ENCODE measurements at regions not wholly inside any gene's neighbourhood (a gene's known extent, or its start where the extent isn't known, plus 50 kb on each side); places are given as distances from the start of the nearest gene placed in this dataset.

DNA sequence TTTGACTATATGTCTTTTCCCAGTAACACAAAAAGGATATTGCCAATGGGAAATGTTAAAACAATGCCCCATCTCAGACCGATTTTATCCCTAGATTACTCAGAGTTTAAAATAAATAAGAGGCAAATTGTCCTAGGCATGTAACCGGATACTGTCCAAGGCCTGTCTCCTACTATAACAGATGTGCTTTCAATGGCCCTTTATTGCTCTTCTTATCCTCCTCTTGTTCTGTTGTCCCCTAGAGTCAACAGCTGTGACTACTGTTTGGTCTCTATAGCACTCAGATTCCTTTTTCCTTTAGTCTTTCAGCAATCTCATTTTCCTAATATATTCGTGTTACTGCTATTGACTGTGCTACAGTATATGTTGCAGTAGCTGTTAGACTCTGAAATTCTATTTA is 66.8 kb upstream of the PLS3 start:
- DNase-seq = no peak

DNA sequence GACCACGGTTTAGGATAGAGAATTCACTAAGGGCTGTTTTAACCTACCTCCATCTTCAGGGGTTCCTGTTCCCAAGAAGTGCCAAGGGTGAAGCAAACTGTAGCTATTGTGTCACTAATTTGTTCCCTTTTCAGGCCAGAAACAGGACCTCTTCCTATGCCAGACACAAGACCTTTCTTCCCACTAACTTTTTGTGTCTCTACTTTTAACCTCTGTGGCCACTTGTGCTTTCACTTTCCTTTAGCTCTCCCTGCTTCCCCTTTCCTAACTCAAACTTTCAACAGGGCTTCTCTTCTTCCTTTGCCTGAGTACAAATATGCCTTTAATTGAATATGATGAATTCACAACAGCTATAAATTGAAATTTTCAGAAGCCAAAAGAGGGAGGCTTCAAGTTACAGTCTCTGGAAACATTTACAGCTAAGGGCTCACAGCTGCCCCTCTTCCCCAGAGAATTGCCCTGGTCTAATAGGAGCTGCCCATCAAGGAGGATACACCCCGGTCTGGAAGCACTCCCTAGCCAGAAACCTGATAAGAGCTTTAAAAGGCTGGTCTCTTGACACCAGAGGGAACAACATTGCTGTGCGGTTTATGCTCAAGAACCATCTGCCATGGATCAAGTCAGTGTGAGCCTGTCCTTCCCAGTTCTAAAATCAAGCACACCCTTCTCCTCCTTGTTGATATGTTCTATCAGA is 61.7 kb upstream of the PLS3 start:
- peak; percentile 39 to 75 (median 66) for DNase-seq

DNA sequence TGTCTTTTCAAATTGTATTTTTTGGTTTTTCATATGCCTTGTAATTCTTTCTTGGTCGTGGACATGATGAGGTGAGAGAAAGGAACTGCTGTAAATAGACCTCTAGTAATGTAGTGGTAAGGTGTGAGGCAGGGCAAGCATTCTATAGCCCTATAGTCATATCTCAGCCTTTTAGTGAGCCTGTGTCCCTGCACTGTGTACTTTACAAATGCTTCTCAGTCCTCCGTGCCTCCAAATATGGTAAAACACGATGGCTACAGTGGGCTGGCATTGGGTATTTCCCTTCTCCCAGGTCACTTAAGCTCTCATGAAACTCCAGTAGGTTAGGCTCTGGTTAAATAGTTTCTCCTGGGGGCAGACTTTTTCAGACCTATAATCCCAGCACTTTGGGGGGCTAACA is 57.9 kb upstream of the PLS3 start:
- no peak for DNase-seq

DNA sequence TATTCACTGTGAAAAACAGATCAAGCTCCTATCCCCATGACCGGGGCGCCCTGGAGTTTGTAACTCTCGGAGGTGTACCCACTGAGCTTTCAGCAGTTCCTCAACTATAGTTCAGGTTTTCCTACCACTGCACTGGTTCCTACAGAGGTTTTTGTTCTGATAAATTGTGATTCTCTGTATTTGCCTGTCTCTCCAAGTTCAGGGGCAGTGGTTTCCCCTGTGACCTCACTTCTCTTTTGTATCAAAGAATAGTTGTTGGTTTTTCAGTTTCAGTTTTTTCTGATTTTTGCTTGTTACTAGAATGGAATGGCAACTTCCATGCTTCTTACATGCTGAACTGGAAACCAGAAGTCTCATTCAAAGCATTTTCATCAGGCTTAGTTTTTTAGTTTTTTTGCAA is 56.8 kb upstream of the PLS3 start:
- DNase-seq = peak in 3 of 4 experiments; percentile 2 to 6 (median 3)
